H1 (cell line): ENCODE measurements at regions not wholly inside any gene's neighbourhood (a gene's known extent, or its start where the extent isn't known, plus 50 kb on each side); places are given as distances from the start of the nearest gene placed in this dataset.

Source experiments
- CTCF ChIA-PET: fragments of 300-600 bp; sonication (Branson Sonifier 250); formaldehyde crosslinking; loops from one replicate; lab custom pipeline; 2021; ENCODE audit not compliant: partially characterized antibody; lab: Charles Lee
- POLR2A ChIA-PET: fragments of 300-600 bp; sonication (Branson Sonifier 250); formaldehyde crosslinking; loops from one replicate; lab custom pipeline; 2021; ENCODE audit warnings: inconsistent platforms; ENCODE audit not compliant: partially characterized antibody; lab: Charles Lee
- DNase-seq, 2 experiments: peaks; one replicate each; pipeline versions ENCODE4 v3.0.0 to v3.0.0-alpha.2; 2010 to 2022; ENCODE audit warnings: low spot score in 2 of 2, low read depth in 1 of 2, mixed read lengths in 1 of 2
- FAIRE-seq: peaks from 2 replicates; lab custom pipeline; 2011; peaks lifted over from hg19 to GRCh38; lab: Jason Lieb, UNC
- H2AFZ ChIP-seq: 2 replicates; pipeline ENCODE4 v1.8.1; 2012; ENCODE audit warnings: low read length, inconsistent platforms
- H2AK5ac ChIP-seq: 2 replicates; pipeline ENCODE4 v1.6.1; 2013; ENCODE audit warnings: low read depth, low read length
- H2BK120ac ChIP-seq: replicated peaks from 2 replicates; pipeline ENCODE3; 2013; ENCODE audit warnings: low read depth, low read length, inconsistent platforms
- H2BK12ac ChIP-seq: 2 replicates; pipeline ENCODE4 v1.6.1; 2013; ENCODE audit warnings: low read depth, low read length
- H2BK15ac ChIP-seq: 2 replicates; pipeline ENCODE4 v1.6.1; 2013; ENCODE audit warnings: low read length
- H2BK20ac ChIP-seq: 2 replicates; pipeline ENCODE4 v1.6.1; 2013; ENCODE audit warnings: low read length
- H2BK5ac ChIP-seq: 2 replicates; pipeline ENCODE4 v1.6.1; 2013; ENCODE audit warnings: low read depth, low read length
- H3K14ac ChIP-seq: 2 replicates; pipeline ENCODE4 v1.6.1; 2013; ENCODE audit warnings: inconsistent platforms; ENCODE audit not compliant: insufficient read length
- H3K18ac ChIP-seq: 2 replicates; pipeline ENCODE4 v1.6.1; 2013; ENCODE audit warnings: low read length; ENCODE audit errors: extremely low read depth
- H3K23ac ChIP-seq: 2 replicates; pipeline ENCODE4 v1.6.1; 2013; ENCODE audit warnings: inconsistent platforms; ENCODE audit not compliant: insufficient read length
- H3K23me2 ChIP-seq: 2 replicates; pipeline ENCODE4 v1.6.1; 2013; ENCODE audit warnings: low read depth, low read length
- H3K27ac ChIP-seq: 2 replicates; pipeline ENCODE4 v1.6.1; 2011; ENCODE audit warnings: low read depth, low read length, inconsistent platforms
- H3K27me3 ChIP-seq, 4 experiments: replicated peaks in 1 of 4; 1 replicate in 1 of 4; 2 replicates in 3 of 4; pipeline versions ENCODE4 v1.6.1 to v1.8.1; 2011 to 2013; ENCODE audit warnings: low read length in 3 of 4, mild to moderate bottlenecking in 3 of 4, inconsistent platforms in 2 of 4, mixed read lengths in 2 of 4, moderate library complexity in 1 of 4; ENCODE audit not compliant: control insufficient read depth in 3 of 4, insufficient read depth in 3 of 4; ENCODE audit errors: extremely low read depth in 1 of 4
- H3K36me3 ChIP-seq, 4 experiments: 2 replicates each; pipeline versions ENCODE4 v1.6.1 to v1.8.1; 2011 to 2013; ENCODE audit warnings: mild to moderate bottlenecking in 4 of 4, low read length in 3 of 4, moderate library complexity in 2 of 4, control low read depth in 1 of 4, inconsistent platforms in 1 of 4; ENCODE audit not compliant: insufficient read depth in 4 of 4, control insufficient read depth in 2 of 4
- H3K4ac ChIP-seq: replicated peaks from 2 replicates; pipeline ENCODE3; 2013; ENCODE audit warnings: low read length, low read depth, mixed read lengths, inconsistent platforms; ENCODE audit not compliant: insufficient read length
- H3K4me1 ChIP-seq, 4 experiments: replicated peaks in 1 of 4; 1 replicate in 1 of 4; 2 replicates in 3 of 4; pipeline versions ENCODE4 v1.6.1 to v1.8.1; 2011 to 2013; ENCODE audit warnings: low read length in 3 of 4, inconsistent platforms in 2 of 4, mixed read lengths in 1 of 4; ENCODE audit not compliant: insufficient read depth in 4 of 4, control insufficient read depth in 3 of 4
- H3K4me2 ChIP-seq, 2 experiments: 2 replicates each; pipeline versions ENCODE4 v1.6.1 to v1.8.1; 2011 to 2013; ENCODE audit warnings: low read depth in 2 of 2, low read length in 2 of 2, control low read depth in 1 of 2, inconsistent platforms in 1 of 2, mild to moderate bottlenecking in 1 of 2; ENCODE audit not compliant: insufficient read depth in 1 of 2
- H3K4me3 ChIP-seq, 4 experiments: fragments of 200-600, 300-600 bp in 1 of 4; sonication (generic), shearing (Covaris generic), sonication (Bioruptor Twin) in 1 of 4; 2 replicates each; pipeline versions ENCODE4 v1.5.1 to v1.8.1; 2011 to 2016; ENCODE audit warnings: low read length in 4 of 4, low read depth in 3 of 4, control low read depth in 2 of 4, inconsistent platforms in 2 of 4, mild to moderate bottlenecking in 2 of 4, mixed read lengths in 1 of 4, moderate library complexity in 1 of 4; ENCODE audit not compliant: insufficient read depth in 2 of 4; ENCODE audit errors: extremely low read depth in 1 of 4
- H3K56ac ChIP-seq: replicated peaks from 2 replicates; pipeline ENCODE3; 2013; ENCODE audit warnings: low read depth, mild to moderate bottlenecking, mixed read lengths, low read length, inconsistent platforms; ENCODE audit not compliant: insufficient read length
- H3K79me1 ChIP-seq: 2 replicates; pipeline ENCODE4 v1.6.1; 2013; ENCODE audit warnings: low read depth, low read length, control low read depth
- H3K79me2 ChIP-seq, 2 experiments: 2 replicates each; pipeline versions ENCODE4 v1.6.1 to v1.8.1; 2012 to 2013; ENCODE audit warnings: low read length in 2 of 2, mild to moderate bottlenecking in 2 of 2, inconsistent platforms in 1 of 2; ENCODE audit not compliant: insufficient read depth in 2 of 2, control insufficient read depth in 1 of 2
- H3K9ac ChIP-seq, 4 experiments: replicated peaks in 1 of 4; 1 replicate in 1 of 4; 2 replicates in 3 of 4; pipeline versions ENCODE4 v1.6.1 to v1.8.1; 2011 to 2013; ENCODE audit warnings: low read depth in 3 of 4, low read length in 3 of 4, control low read depth in 2 of 4, mild to moderate bottlenecking in 2 of 4, moderate library complexity in 2 of 4, inconsistent platforms in 1 of 4; ENCODE audit errors: extremely low read depth in 1 of 4
- H3K9me3 ChIP-seq, 2 experiments: 2 replicates each; pipeline versions ENCODE4 v1.6.1 to v1.8.1; 2012 to 2013; ENCODE audit warnings: mild to moderate bottlenecking in 2 of 2, moderate library complexity in 2 of 2, control low read depth in 1 of 2, inconsistent platforms in 1 of 2, low read depth in 1 of 2, low read length in 1 of 2, mixed read lengths in 1 of 2; ENCODE audit not compliant: insufficient read depth in 2 of 2
- H4K20me1 ChIP-seq, 2 experiments: replicated peaks in 1 of 2; 2 replicates each; pipeline versions ENCODE3 to v1.8.1; 2011 to 2013; ENCODE audit warnings: inconsistent platforms in 2 of 2, low read length in 2 of 2, mild to moderate bottlenecking in 1 of 2; ENCODE audit not compliant: insufficient read depth in 2 of 2, control insufficient read depth in 1 of 2
- H4K5ac ChIP-seq: 2 replicates; pipeline ENCODE4 v1.6.1; 2013; ENCODE audit warnings: low read length, low read depth, mixed read lengths, inconsistent platforms; ENCODE audit not compliant: insufficient read length
- H4K8ac ChIP-seq: 2 replicates; pipeline ENCODE4 v1.8.0; 2013; ENCODE audit warnings: mild to moderate bottlenecking, moderate library complexity, low read length, inconsistent platforms; ENCODE audit not compliant: insufficient read depth; ENCODE audit errors: extremely low read depth
- H4K91ac ChIP-seq: replicated peaks from 2 replicates; pipeline ENCODE3; 2013; ENCODE audit warnings: low read length, mixed read lengths, inconsistent platforms; ENCODE audit not compliant: insufficient read length
- CBX5 ChIP-seq: fragments of 300-800, 300-1000 bp; sonication (generic); IDR thresholded peaks from 2 replicates; pipeline ENCODE4 v1.7.1; 2016; ENCODE audit warnings: antibody characterized with exemption, low read length, low read depth
- CBX8 ChIP-seq: fragments of 300-800, 300-1000 bp; sonication (generic); IDR thresholded peaks from 2 replicates; pipeline ENCODE4 v1.7.1; 2016; ENCODE audit warnings: low read depth, low read length, borderline replicate concordance
- EP300 ChIP-seq, 2 experiments: IDR thresholded peaks; 1 replicate in 1 of 2; 2 replicates in 1 of 2; pipeline ENCODE4 v1.6.1; 2011 to 2012; ENCODE audit warnings: low read depth in 2 of 2, low read length in 2 of 2, mild to moderate bottlenecking in 2 of 2, borderline replicate concordance in 1 of 2, inconsistent platforms in 1 of 2, moderate library complexity in 1 of 2
- EZH2 ChIP-seq: fragments of 200-600 bp; sonication (generic); IDR thresholded peaks from 2 replicates; pipeline ENCODE4 v1.7.1; 2012; ENCODE audit warnings: low read depth, mild to moderate bottlenecking, moderate library complexity, low read length, inconsistent platforms; ENCODE audit not compliant: severe bottlenecking
- JUN ChIP-seq: IDR thresholded peaks from 2 replicates; pipeline ENCODE4 v1.6.1; 2011; ENCODE audit warnings: low read depth, mild to moderate bottlenecking, improper control_type of control experiment, low read length
- NANOG ChIP-seq: IDR thresholded peaks from 2 replicates; pipeline ENCODE4 v1.6.1; 2011; ENCODE audit warnings: low read length, low read depth, mild to moderate bottlenecking, inconsistent platforms; ENCODE audit not compliant: insufficient read depth, poor library complexity, severe bottlenecking
- RAD21 ChIP-seq, 2 experiments: IDR thresholded peaks in 1 of 2; conservative IDR thresholded peaks in 1 of 2; 2 replicates each; pipeline ENCODE4 v1.6.1; 2011; ENCODE audit warnings: low read depth in 2 of 2, low read length in 2 of 2, improper control_type of control experiment in 1 of 2, inconsistent platforms in 1 of 2, mild to moderate bottlenecking in 1 of 2, moderate library complexity in 1 of 2
- RXRA ChIP-seq: IDR thresholded peaks from 2 replicates; pipeline ENCODE4 v1.6.1; 2011; ENCODE audit warnings: low read depth, mild to moderate bottlenecking, low read length, moderate library complexity; ENCODE audit not compliant: insufficient read depth
- SUZ12 ChIP-seq: fragments of 200-600 bp; sonication (generic); IDR thresholded peaks from 2 replicates; pipeline ENCODE4 v1.6.1; 2012; ENCODE audit warnings: mild to moderate bottlenecking, inconsistent platforms, low read length, moderate library complexity, mixed read lengths
- TAF1 ChIP-seq: IDR thresholded peaks from 2 replicates; pipeline ENCODE4 v1.6.1; 2011; ENCODE audit warnings: mild to moderate bottlenecking, low read depth, low read length
- YY1 ChIP-seq: IDR thresholded peaks from 2 replicates; pipeline ENCODE4 v1.6.1; 2011; ENCODE audit warnings: low read depth, mild to moderate bottlenecking, low read length
- ZNF274 ChIP-seq: IDR thresholded peaks from 2 replicates; pipeline ENCODE4 v1.7.0; 2012; ENCODE audit warnings: low read length, borderline replicate concordance; ENCODE audit errors: extremely low read depth
- WGBS, 2 experiments: shearing (Covaris generic) in 1 of 2; methylation state at CpG; one replicate each; pipeline versions ENCODE4 v1.1.6 to v1.1.7; 2013 to 2015; ENCODE audit warnings: low lambda C conversion rate in 2 of 2, mixed read lengths in 2 of 2, inconsistent platforms in 1 of 2, low coverage in 1 of 2, missing lambda C conversion rate in 1 of 2; ENCODE audit not compliant: insufficient replicate concordance in 2 of 2, insufficient coverage in 1 of 2, insufficient read length in 1 of 2; ENCODE audit errors: extremely low coverage in 1 of 2, missing lambda C conversion rate in 1 of 2; 5-methylcytosine and 5-hydroxymethylcytosine counted together

DNA sequence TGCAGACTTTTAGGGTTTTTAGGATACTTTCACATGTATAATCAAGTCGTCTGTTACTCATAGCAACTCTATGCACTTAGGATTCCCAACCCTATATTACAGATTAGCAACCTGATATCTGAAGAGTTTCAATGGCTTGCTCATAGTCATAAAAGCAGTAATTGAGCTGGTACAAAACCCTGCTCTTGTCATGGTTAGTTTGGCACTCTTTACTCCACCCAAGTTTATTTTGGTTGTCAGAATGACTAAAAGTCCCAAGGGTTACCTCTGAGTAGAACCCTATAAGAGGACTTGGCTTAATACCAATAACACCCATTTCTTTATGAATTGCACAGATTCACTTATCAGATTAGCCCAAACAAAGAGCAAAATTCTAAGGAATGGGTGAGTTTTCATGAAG lies 550.6 kb downstream of the SOX6 start:
- H3K4me2 ChIP-seq: no peak overlapping the region
- no peak overlapping the region for H3K9ac ChIP-seq
- no peak overlapping the region for H3K18ac ChIP-seq
- H2BK12ac ChIP-seq: no peak overlapping the region
- DNase-seq (no peak), FAIRE-seq (no peak)
- no peak overlapping the region for H2BK5ac ChIP-seq
- H3K4me1 ChIP-seq: no peaks in the 10 kb centered on the region
- no peak overlapping the region for H2BK120ac ChIP-seq
- no peak overlapping the region for H2BK20ac ChIP-seq
- no peak overlapping the region for H2AFZ ChIP-seq
- POLR2A ChIA-PET: no interaction called here
- no peaks in the 10 kb centered on the region for H3K79me1 ChIP-seq
- no peaks in the 10 kb centered on the region for H3K27me3 ChIP-seq
- no peak overlapping the region for H3K4ac ChIP-seq
- H2BK15ac ChIP-seq: no peak overlapping the region
- H3K23ac ChIP-seq: no peak overlapping the region
- no peaks in the 10 kb centered on the region for H3K9me3 ChIP-seq
- H4K91ac ChIP-seq: no peak overlapping the region
- no peaks in the 10 kb centered on the region for H3K79me2 ChIP-seq
- no peaks in the 10 kb centered on the region for H3K23me2 ChIP-seq
- no peak overlapping the region for H3K56ac ChIP-seq
- CTCF ChIA-PET: interaction anchor here (1.8 to 3.6 kb wide), 2 partner anchors 13 to 21 kb away, joined by 6 to 18 read pairs; no protein-coding TSS in a partner anchor
- no peak overlapping the region for H2AK5ac ChIP-seq
- no peak overlapping the region for H3K4me3 ChIP-seq
- H3K14ac ChIP-seq: no peak overlapping the region
- H4K8ac ChIP-seq: no peak overlapping the region
- H4K5ac ChIP-seq: no peak overlapping the region
- 87% methylated on average over 1 of the region's 1 CpG; no CpG with 5 or more reads in 1 of the 2 experiments for WGBS, 2 experiments
- no peaks in the 10 kb centered on the region for H4K20me1 ChIP-seq
- no peak overlapping the region for H3K27ac ChIP-seq
- H3K36me3 ChIP-seq: no peaks in the 10 kb centered on the region
- TF ChIP-seq RAD21 (IDR thresholded peaks at IDR 0.05 in 1 of 2, conservative IDR thresholded peaks at IDR 0.05 in 1 of 2; ENCODE audit: low read depth in 2 of 2, low read length in 2 of 2) (no peak), SUZ12 (no peak), TAF1 (no peak), CBX5 (no peak), RXRA (no peak), CBX8 (no peak), NANOG (no peak), YY1 (no peak), EZH2 (no peak), JUN (no peak), ZNF274 (no peak), EP300 (IDR thresholded peaks at IDR 0.05; ENCODE audit: borderline replicate concordance in 1 of 2, low read depth in 2 of 2, low read length in 2 of 2) (no peak)
